ENCODE measurements at regions not wholly inside any gene's neighbourhood (a gene's known extent, or its start where the extent isn't known, plus 50 kb on each side); places are given as distances from the start of the nearest gene placed in this dataset.

- DNase-seq, result no peak
- CTCF ChIA-PET, result no interaction called here
- H3F3A ChIP-seq (ENCODE audit: insufficient read depth, low read depth), result peaks cover 47% of the 10 kb centered on the region
- no TSS peak for BruUV-seq (replicated peaks)
- intact Hi-C loops (cut with micrococcal nuclease; ENCODE audit: unreplicated experiment), result no loop called here
- H3K4me2 ChIP-seq, result peak overlapping the region; percentile 7; the same call in 1 of the 2 replicates
- H3K4me3 ChIP-seq, result no peak overlapping the region
- H3K4me1 ChIP-seq (replicated peaks; ENCODE audit: insufficient read depth), result peaks cover 81% of the 10 kb centered on the region
- H3K9me3 ChIP-seq (ENCODE audit: insufficient read depth, low read depth), result no peaks in the 10 kb centered on the region
- H3K27me3 ChIP-seq (ENCODE audit: insufficient read depth, low read depth), result no peaks in the 10 kb centered on the region
- TF ChIP-seq EZH2 (IDR thresholded peaks at IDR 0.05; ENCODE audit: low read depth), result no peak
- no peak for TF ChIP-seq CTCF (conservative IDR thresholded peaks at IDR 0.05)
- H3K27ac ChIP-seq, result peak overlapping the region; percentile 78
- H4K20me1 ChIP-seq (ENCODE audit: insufficient read depth), result no peaks in the 10 kb centered on the region
- no peaks in the 10 kb centered on the region for H3K36me3 ChIP-seq (ENCODE audit: low read depth)
- no peaks in the 10 kb centered on the region for H3K9me2 ChIP-seq (ENCODE audit: insufficient read depth)
- POLR2A ChIA-PET (ENCODE audit: unreplicated experiment), result no interaction called here
- no peaks in the 10 kb centered on the region for H3K79me2 ChIP-seq (ENCODE audit: low read depth)
- no peak overlapping the region for H2AFZ ChIP-seq
Observed at GRCh38 chr13:29920025-29920643, 69.7 kb upstream of the UBL3 start.

- no peak overlapping the region for H2AFZ ChIP-seq
- H4K20me1 ChIP-seq (ENCODE audit: insufficient read depth), result no peaks in the 10 kb centered on the region
- H3K4me1 ChIP-seq (replicated peaks; ENCODE audit: insufficient read depth), result peaks cover 74% of the 10 kb centered on the region
- H3K79me2 ChIP-seq (ENCODE audit: low read depth), result no peaks in the 10 kb centered on the region
- H3K4me2 ChIP-seq, result peak overlapping the region; percentile 59
- TF ChIP-seq CTCF (conservative IDR thresholded peaks at IDR 0.05) (no peak), EZH2 (IDR thresholded peaks at IDR 0.05; ENCODE audit: low read depth) (no peak)
- intact Hi-C loops (cut with micrococcal nuclease; ENCODE audit: unreplicated experiment), result loop anchor here (2.0 kb wide), 1 partner anchor 16 kb away; no protein-coding TSS in a partner anchor
- H3K9me2 ChIP-seq (ENCODE audit: insufficient read depth), result no peaks in the 10 kb centered on the region
- peaks cover 34% of the 10 kb centered on the region for H3F3A ChIP-seq (ENCODE audit: insufficient read depth, low read depth)
- peak; percentile 62 to 97 for DNase-seq
- no peak overlapping the region for H3K4me3 ChIP-seq
- no peaks in the 10 kb centered on the region for H3K36me3 ChIP-seq (ENCODE audit: low read depth)
- no peaks in the 10 kb centered on the region for H3K9me3 ChIP-seq (ENCODE audit: insufficient read depth, low read depth)
- H3K27ac ChIP-seq, result peak overlapping the region; percentile 78
- no TSS peak for BruUV-seq (replicated peaks)
- ChIA-PET POLR2A (ENCODE audit: unreplicated experiment) (interaction anchor here (0.7 kb wide), 1 partner anchor 68 kb away, joined by 19 read pairs; the partner anchor contains the start of gene UBL3), CTCF (no interaction called here)
- no peaks in the 10 kb centered on the region for H3K27me3 ChIP-seq (ENCODE audit: insufficient read depth, low read depth)
Observed at GRCh38 chr13:29918845-29919244, 68.4 kb upstream of the UBL3 start.

- H3K27ac ChIP-seq, result peak overlapping the region; percentile 78
- H3K9me2 ChIP-seq (ENCODE audit: insufficient read depth), result no peaks in the 10 kb centered on the region
- H3K27me3 ChIP-seq (ENCODE audit: insufficient read depth, low read depth), result no peaks in the 10 kb centered on the region
- H4K20me1 ChIP-seq (ENCODE audit: insufficient read depth), result no peaks in the 10 kb centered on the region
- no peak overlapping the region for H2AFZ ChIP-seq
- TF ChIP-seq CTCF (conservative IDR thresholded peaks at IDR 0.05), result no peak
- TF ChIP-seq EZH2 (IDR thresholded peaks at IDR 0.05; ENCODE audit: low read depth), result no peak
- H3K79me2 ChIP-seq (ENCODE audit: low read depth), result no peaks in the 10 kb centered on the region
- POLR2A ChIA-PET (ENCODE audit: unreplicated experiment), result interaction anchor here (0.6 kb wide), 2 partner anchors 139 to 224 kb away, joined by 3 to 6 read pairs; no protein-coding TSS in a partner anchor
- H3K4me2 ChIP-seq, result peak overlapping the region; percentile 59
- BruUV-seq (replicated peaks), result no TSS peak
- no peak for DNase-seq
- H3F3A ChIP-seq (ENCODE audit: insufficient read depth, low read depth), result peaks cover 22% of the 10 kb centered on the region
- no peaks in the 10 kb centered on the region for H3K9me3 ChIP-seq (ENCODE audit: insufficient read depth, low read depth)
- H3K4me3 ChIP-seq, result no peak overlapping the region
- CTCF ChIA-PET, result no interaction called here
- peaks cover 64% of the 10 kb centered on the region for H3K4me1 ChIP-seq (replicated peaks; ENCODE audit: insufficient read depth)
- intact Hi-C loops (cut with micrococcal nuclease; ENCODE audit: unreplicated experiment), result loop anchor here (2.0 kb wide), 1 partner anchor 15 kb away; no protein-coding TSS in a partner anchor
- H3K36me3 ChIP-seq (ENCODE audit: low read depth), result no peaks in the 10 kb centered on the region
Observed at GRCh38 chr13:29917650-29918049, 67.2 kb upstream of the UBL3 start.

All from PC-9 (cell line).